ENCODE measurements at regions not wholly inside any gene's neighbourhood (a gene's known extent, or its start where the extent isn't known, plus 50 kb on each side); places are given as distances from the start of the nearest gene placed in this dataset.

GRCh38 chrX:2587146-2587545 lies 86.4 kb upstream of the DHRSX start:
- RAD21 ChIA-PET (ENCODE audit: unreplicated experiment): no interaction called here
- Histone ChIP-seq H3K27ac (ENCODE audit: control insufficient read depth, insufficient read depth) (no peak overlapping the region), H2AFZ (ENCODE audit: control insufficient read depth, low read depth, low read length) (no peak overlapping the region), H3K36me3 (ENCODE audit: control insufficient read depth in 2 of 2, insufficient read depth in 2 of 2, low read length in 1 of 2) (no peaks in the 10 kb centered on the region), H3K4me3 (no peak overlapping the region), H4K20me1 (ENCODE audit: control insufficient read depth, insufficient read depth) (no peaks in the 10 kb centered on the region), H3K9ac (ENCODE audit: control insufficient read depth, insufficient read depth, low read length) (no peak overlapping the region), H3K4me1 (ENCODE audit: control insufficient read depth, insufficient read depth, low read length) (no peaks in the 10 kb centered on the region), H3K9me3 (replicated peaks; ENCODE audit: control insufficient read depth, insufficient read depth, low read length) (no peaks in the 10 kb centered on the region), H3K79me2 (ENCODE audit: control insufficient read depth, insufficient read depth, low read length) (no peaks in the 10 kb centered on the region), H3K4me2 (ENCODE audit: control insufficient read depth, insufficient read depth) (no peak overlapping the region), H3K27me3 (replicated peaks in 1 of 2; ENCODE audit: control insufficient read depth in 2 of 2, insufficient read depth in 2 of 2, low read length in 1 of 2) (peaks cover 4 to 9% of the 10 kb centered on the region in 2 experiments; a peak in 3 of 4 replicates)
- intact Hi-C loops (cut with micrococcal nuclease; ENCODE audit: unreplicated experiment): loop anchor here (2.0 kb wide), 1 partner anchor 88 kb away; no protein-coding TSS in a partner anchor
- DNase-seq (ENCODE audit: low read depth, low spot score) (no peak), FAIRE-seq (no peak), ATAC-seq (peak; percentile 16; the same call in 1 of the 3 replicates)
- no TSS peak for BruUV-seq (replicated peaks)
- SMC1A ChIA-PET (ENCODE audit: uncharacterized antibody, unreplicated experiment): no interaction called here
- in situ Hi-C loops (cut with MboI): no loop called here
- POLR2A ChIA-PET: no interaction called here
- WGBS (ENCODE audit: insufficient coverage, insufficient replicate concordance, low lambda C conversion rate, missing lambda C conversion rate): 33% methylated on average over 4 of the region's 4 CpGs
- peak; percentile 74 for TF ChIP-seq RUNX3 (IDR thresholded peaks at IDR 0.05; ENCODE audit: low read length)
- TF ChIP-seq POU2F2 (IDR thresholded peaks at IDR 0.05; ENCODE audit: borderline replicate concordance, low read depth, low read length): no peak
- peak; percentile 68 for TF ChIP-seq MEF2B (IDR thresholded peaks at IDR 0.05; ENCODE audit: partially characterized antibody, poor library complexity, severe bottlenecking)
- TF ChIP-seq USF2 (IDR thresholded peaks at IDR 0.05; ENCODE audit: borderline replicate concordance, low read depth, low read length): no peak
- TF ChIP-seq SPI1 (IDR thresholded peaks at IDR 0.05; ENCODE audit: borderline replicate concordance, insufficient read depth, low read depth, low read length): peak; percentile 63; the same call in 1 of the 2 replicates
- TF ChIP-seq MEF2A (IDR thresholded peaks at IDR 0.05; ENCODE audit: insufficient read depth, low read depth, low read length): peak; percentile 82; the same call in 1 of the 2 replicates
- CTCF ChIA-PET: no interaction called here

- no peak for DNase-seq (ENCODE audit: low read depth, low spot score)
- TF ChIP-seq HSF1 (IDR thresholded peaks at IDR 0.05; ENCODE audit: low read depth, low read length): no peak
- Histone ChIP-seq H3K27ac (ENCODE audit: control insufficient read depth, insufficient read depth) (no peak overlapping the region), H4K20me1 (ENCODE audit: control insufficient read depth, insufficient read depth) (no peaks in the 10 kb centered on the region), H3K9me3 (replicated peaks; ENCODE audit: control insufficient read depth, insufficient read depth, low read length) (no peaks in the 10 kb centered on the region), H3K9ac (ENCODE audit: control insufficient read depth, insufficient read depth, low read length) (no peak overlapping the region), H3K79me2 (ENCODE audit: control insufficient read depth, insufficient read depth, low read length) (no peaks in the 10 kb centered on the region), H2AFZ (ENCODE audit: control insufficient read depth, low read depth, low read length) (no peak overlapping the region), H3K27me3 (replicated peaks in 1 of 2; ENCODE audit: control insufficient read depth in 2 of 2, insufficient read depth in 2 of 2, low read length in 1 of 2) (peaks cover 4 to 9% of the 10 kb centered on the region in 2 experiments; a peak in 3 of 4 replicates), H3K4me2 (ENCODE audit: control insufficient read depth, insufficient read depth) (no peak overlapping the region), H3K4me1 (ENCODE audit: control insufficient read depth, insufficient read depth, low read length) (no peaks in the 10 kb centered on the region), H3K4me3 (no peak overlapping the region), H3K36me3 (ENCODE audit: control insufficient read depth in 2 of 2, insufficient read depth in 2 of 2, low read length in 1 of 2) (no peaks in the 10 kb centered on the region)
- intact Hi-C loops (cut with micrococcal nuclease; ENCODE audit: unreplicated experiment): no loop called here
- SMC1A ChIA-PET (ENCODE audit: uncharacterized antibody, unreplicated experiment): no interaction called here
- no peak for FAIRE-seq
- in situ Hi-C loops (cut with MboI): no loop called here
- no peak for ATAC-seq
- RAD21 ChIA-PET (ENCODE audit: unreplicated experiment): no interaction called here
- POLR2A ChIA-PET: no interaction called here
- CTCF ChIA-PET: no interaction called here
- WGBS (ENCODE audit: insufficient coverage, insufficient replicate concordance, low lambda C conversion rate, missing lambda C conversion rate): 43% methylated on average over 8 of the region's 8 CpGs
- no TSS peak for BruUV-seq (replicated peaks)
These were observed 84.3 kb upstream of the DHRSX start for GRCh38 chrX:2585158-2585470.

Data from GM12878 (cell line).